HT-29 (cell line): ENCODE measurements at regions not wholly inside any gene's neighbourhood (a gene's known extent, or its start where the extent isn't known, plus 50 kb on each side); places are given as distances from the start of the nearest gene placed in this dataset. TPM values are rescaled to one million over a fixed set of nuclear protein-coding genes. Genes with fewer than 3 reads are reported as not detected.
"Not testable (repeated sequence)": the region's sequence is repeated elsewhere in the genome, so short reads cannot be mapped to it uniquely, and the experiment has no call there.

Source experiments
- DNase-seq: peaks from one replicate; pipeline ENCODE4 v3.0.0-alpha.2; 2015; ENCODE audit warnings: low spot score
- small RNA-seq: library from RNA; depleted of rRNA; stranded (forward); fragments of <200 nt; gene quantifications from one replicate; pipeline ENCODE3, GENCODE V24; 2014

DNA sequence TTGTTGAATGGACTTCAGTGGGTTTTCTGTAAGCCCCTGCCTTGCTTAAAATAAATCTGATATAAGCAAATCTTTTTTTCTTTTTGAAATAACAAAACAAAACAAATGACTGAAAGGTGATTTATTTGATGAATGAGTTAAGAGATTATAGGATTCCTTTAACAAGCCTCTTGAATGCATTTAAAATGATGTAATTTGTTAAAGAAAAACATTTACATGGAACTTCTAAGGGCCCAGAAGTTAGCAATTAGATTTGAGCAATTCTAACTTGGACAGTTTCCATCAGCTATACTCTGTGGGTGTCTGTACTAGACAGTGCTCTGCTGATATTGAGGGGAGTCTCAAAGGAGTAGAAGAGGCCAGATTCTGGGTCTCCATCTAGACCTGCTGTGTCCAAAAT is 143.5 kb upstream of the RAG2 start:
- no peak for DNase-seq

DNA sequence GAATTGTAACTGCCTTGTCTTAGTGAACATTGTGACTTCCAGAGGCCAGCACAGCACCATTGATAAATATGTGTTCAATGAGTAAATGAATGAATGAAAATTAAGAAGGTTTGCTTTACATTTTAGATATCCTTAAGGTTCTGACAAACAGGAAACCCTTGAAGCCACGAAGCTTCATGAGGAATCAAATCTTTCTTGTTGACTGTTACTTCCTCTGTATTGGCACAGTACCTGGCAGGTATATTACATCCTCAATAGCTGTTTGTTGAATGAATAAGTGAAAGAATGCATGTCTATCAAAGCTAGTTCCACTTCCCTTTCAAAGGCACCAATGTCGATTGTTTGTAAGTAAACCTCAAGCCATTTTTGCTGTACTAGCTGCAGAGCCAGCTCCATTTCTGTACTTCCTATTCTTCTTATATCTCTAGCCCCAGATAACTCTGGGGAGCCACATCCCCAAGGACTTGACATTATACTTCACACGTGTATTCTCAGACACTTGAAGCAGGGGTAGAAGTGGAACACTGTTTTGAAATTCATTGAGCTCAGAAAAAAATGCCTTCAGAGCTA is 140.3 kb upstream of the RAG2 start:
- DNase-seq: no peak

DNA sequence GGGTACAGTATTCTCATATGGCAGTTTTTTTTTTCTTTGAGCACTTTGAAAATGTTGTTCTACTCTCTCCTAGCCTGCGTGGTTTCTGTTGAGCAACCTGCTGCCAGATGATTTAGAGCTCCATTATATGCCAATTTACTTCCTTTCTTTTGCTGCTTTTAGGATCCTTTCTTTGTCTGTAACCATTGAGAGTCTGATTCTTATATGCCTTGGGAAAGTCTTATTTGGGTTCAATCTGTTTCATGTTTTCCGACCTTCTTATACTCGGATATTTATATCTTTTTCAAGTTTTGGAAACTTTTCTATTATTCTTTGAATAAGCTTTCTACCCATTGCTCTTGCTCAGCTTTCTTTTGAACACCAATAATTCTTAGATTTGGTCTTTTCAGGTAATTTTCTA is 138.1 kb upstream of the RAG2 start:
- no peak for DNase-seq

DNA sequence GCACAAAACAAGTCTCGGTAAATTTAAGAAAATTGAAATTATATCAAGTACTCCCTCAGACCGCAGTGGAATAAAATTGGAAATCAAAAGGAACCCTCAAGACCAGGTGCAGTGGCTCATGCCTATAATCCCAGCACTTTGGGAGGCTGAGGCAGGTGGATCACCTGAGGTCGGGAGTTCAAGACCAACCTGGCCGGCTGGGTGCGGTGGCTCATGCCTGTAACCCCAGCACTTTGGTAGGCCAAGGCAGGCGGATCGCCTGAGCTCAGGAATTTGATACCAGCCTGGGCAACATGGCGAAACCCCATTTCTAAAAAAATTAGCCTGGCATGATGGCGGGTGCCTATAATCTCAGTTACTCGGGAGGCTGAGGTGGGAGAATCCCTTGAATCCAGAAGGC is 135.7 kb upstream of the RAG2 start:
- not testable (repeated sequence) for DNase-seq

DNA sequence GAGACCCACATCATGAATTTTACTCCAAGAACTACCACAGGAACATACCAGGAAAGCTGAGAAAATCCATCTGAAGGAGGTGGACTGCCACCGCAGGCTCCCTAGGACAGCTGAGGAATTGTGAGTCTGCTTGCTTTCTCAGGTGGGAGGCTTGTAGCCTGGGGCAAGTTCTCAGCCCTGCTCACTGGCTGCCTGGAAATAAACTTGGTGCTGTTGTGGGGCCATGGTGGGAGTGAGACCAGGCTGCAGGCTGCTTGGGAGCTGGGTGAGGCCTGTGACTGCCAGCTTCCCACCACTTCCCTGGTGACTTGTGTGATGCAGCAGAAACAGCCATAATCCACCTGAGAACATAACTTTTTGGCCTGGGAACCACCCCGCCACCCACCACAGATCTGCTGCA is 132.7 kb upstream of the RAG2 start:
- DNase-seq: no peak

DNA sequence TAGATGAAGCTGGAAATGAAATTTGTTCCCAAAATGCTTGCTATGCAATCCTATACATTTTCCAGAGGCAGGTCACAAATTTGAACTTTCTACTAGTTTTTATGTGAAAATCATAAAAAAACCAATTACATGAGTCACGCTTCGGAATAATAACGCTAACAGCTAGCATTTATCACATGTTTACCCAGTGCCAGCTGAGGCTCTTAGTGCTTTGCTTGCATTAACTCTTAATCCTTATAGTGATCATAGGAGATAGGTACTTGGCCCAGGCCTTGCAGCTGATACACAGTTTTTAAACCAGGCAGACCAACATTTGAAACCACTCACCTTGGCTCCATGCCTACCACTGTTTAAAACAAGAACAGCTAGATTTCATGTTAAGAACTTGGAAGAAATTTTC is 131.8 kb upstream of the RAG2 start:
- no peak for DNase-seq

DNA sequence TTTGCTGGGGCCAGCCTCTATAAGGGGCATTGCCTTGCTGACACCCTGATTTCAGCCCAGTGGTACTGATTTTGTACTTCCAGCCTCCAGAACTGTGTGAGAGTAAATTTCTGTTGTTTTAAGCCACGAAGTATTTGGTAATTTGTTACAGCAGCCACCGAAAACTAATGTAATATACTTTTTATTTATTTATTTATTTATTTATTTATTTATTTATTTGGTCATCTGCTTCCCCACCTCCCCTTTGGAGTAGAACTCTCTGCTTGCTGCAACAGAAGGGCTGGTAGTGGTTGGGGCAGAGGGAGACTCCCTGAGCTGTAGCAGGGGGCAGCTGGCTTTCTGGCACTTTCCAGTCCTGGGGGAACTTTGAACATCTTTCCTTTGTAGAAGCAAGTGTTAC is 128.4 kb upstream of the RAG2 start:
- no peak for DNase-seq

DNA sequence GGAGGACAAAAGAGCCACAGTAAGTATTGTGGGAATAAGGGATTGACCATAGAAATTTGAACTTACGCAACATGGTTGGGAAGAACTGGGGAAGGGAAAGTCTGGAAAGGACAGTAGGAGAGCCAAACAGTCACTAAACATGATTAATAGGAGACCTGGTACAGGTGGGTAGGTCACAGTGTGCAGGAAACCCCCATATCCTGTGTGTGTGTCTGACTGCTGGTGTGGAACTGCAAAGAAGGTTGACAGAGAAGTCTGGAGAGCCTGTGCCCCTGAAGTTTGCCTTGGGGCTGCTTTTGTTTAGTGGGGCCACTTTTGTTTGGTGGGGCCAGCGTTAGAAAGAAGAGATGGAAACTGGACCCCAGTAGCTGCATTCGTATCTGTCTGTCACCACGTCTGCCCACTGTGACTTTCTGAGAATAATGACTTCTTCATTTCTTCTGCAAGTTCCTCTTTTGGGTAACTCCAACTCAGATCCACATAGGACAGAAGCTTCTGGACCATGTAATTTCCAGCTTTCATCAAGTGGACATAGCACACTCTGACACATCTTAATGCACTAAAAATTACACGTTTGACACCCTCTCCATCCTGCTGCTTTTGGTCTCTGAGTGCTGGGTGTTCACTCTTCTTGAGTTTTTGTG is 126.8 kb upstream of the RAG2 start:
- DNase-seq: no peak

DNA sequence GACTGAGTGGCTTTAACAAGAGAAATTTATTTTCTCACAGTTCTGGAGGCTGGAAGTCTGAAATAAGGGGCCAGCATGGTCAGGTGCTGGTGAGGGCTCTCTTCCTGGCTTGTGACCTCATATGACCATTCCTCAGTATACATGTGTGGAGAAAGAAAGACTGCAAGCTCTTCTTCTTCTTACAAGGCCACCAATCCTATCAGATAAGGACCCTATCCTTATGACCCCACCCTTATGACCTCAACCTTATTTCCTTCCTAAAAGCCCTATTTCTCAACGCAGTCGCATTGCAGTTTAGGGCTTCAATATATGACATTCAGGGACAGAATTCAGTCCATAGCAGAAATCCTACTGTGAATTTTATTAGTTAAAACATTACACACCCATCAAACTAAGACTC is 124.4 kb upstream of the RAG2 start:
- DNase-seq: no peak

DNA sequence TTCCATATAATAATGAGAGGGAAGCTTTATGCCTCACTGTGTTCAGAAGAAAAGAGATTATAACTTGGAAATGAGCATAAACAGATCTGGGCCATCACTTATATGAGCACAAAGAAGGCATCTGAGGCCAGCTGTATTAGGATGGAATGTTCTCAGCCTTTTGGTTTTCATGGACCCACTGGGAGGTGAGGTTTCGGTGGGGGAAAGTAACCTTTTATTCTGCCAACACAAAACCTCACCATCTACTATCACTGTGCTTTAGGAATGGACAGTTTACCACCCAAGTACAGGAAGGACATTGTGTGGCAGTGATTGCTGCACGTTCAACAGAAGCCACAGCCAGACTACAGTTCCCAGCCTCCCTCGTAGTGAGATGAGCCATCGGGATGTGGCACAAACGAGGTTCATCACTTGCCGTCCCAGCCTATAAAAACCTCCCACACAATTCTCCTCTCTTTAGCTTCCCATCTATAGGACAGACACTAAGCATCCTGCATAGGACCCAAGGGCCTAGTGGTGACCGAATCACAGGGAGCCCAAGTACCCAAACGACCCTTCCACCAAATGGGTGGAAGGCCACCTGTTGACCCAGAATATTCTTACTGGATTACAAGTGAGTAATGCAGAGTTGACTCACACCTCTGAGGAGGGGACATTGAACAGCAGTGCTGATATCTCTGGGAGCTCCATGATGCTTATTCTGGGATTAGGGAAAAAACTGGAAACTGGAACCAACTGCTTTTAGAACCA is 121.5 kb upstream of the RAG2 start:
- DNase-seq: no peak

DNA sequence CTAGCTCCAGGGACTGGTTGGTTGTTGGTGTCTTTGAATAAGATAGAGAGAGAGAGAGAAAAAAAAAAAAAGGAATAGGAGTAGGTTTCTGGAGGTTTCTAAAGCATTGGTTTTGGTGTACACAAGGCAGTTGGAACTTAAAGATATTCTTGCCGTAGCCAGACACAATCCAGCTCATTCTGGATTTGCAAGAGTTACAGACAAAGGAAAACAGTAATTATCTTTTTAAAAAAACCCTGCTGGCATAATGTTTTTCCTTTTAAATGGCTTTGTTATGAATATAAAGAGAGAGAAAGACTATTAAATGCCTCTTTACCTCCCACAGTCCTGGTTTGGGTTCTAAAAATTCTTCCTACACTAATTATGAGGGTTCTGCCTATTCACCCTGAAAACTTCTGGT is 120.4 kb upstream of the RAG2 start:
- no peak for DNase-seq

DNA sequence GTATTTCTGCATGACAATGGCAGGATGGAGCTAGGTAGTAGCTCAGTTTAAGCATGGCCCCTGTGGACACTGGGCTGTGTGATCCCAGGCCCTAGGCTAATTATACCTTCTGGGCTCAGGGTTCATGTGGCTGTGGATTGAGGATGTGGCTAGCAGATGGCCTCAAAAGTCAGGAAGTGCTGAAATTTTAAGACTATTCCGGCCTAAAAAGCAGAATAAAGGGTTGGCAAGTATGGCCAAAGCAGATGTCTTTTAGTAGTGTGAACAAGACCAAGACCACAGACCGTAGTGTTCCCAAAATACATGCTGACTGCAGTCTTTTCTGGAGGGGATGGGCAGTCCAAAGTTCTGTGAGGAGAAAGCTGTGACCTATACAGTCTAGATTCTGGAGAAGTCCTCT is 115.7 kb upstream of the RAG2 start:
- no peak for DNase-seq

DNA sequence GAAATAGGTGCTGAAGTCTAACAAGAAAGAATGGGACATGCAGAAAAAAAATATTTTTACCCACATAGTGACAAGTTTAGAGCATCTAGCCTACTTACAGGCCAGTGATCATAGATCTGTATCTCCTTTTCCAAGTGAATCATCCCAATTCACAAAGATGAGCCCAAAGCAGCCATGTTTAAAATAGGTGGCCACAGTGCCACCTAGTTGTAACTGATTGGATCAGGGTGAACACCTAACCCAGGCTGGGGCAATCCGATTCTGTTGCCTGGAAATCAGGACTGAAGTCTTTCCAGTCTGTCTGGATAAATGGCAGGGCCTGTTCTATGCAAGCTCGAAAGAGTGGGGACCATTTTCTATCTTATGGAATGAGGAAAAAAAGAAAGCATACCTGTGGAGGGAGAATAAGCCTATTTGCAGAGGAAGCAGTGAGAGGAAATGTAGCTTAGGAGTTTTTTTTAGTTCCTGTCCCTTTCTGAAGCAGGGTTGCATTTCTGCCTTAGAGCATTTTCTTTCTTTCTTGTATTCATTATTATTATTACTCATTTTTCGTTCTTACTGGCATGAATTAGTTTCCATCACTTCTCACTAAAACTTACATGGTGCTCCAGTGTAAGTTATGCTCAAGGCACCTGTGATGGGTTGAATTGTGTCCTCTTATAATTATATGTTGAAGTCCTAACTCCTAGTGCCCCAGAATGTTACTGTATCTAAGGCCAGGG is 113.2 kb upstream of the RAG2 start:
- DNase-seq: peak; percentile 26

Small RNAs in the stretch of these regions (small RNA-seq; reads per million reads assigned to genes)
- gene RF00322: not detected
- gene RNU6-99P: not detected
